Erythroblast (primary cell): ENCODE measurements at regions not wholly inside any gene's neighbourhood (a gene's known extent, or its start where the extent isn't known, plus 50 kb on each side); places are given as distances from the start of the nearest gene placed in this dataset.

ENCODE experiments used
- GATA1 ChIP-seq: IDR thresholded peaks from 2 replicates; pipeline ENCODE4 v1.6.1; 2011; ENCODE audit warnings: low read depth, mild to moderate bottlenecking, control low read depth, low read length, moderate library complexity
- POLR2A ChIP-seq: IDR thresholded peaks from 2 replicates; pipeline ENCODE4 v1.6.1; 2011; ENCODE audit warnings: mild to moderate bottlenecking, low read length

DNA sequence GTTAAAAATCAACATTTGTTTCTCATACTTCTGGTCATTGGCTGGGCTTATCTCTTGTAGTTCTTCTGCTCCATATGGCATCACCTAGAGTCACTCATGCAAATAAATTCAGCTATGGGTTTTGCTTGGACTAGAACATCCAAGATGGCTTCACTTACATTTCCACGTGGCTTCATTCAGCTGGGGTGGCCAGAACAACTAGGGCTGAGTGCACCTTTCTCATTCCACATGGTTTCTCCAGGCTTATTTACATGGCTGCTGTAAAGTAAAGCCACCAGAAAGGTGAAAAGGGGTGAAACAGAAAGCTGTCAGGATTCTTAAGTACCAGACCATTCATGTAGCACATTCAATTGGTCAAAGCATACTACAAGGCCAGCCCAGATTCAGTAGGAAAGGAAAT, 151.1 kb upstream of the BMP2 start:
- TF ChIP-seq POLR2A (no peak), GATA1 (no peak)
